MG63 (cell line): ENCODE measurements at regions not wholly inside any gene's neighbourhood (a gene's known extent, or its start where the extent isn't known, plus 50 kb on each side); places are given as distances from the start of the nearest gene placed in this dataset.

Experiments
- DNase-seq: peaks from one replicate; pipeline ENCODE4 v3.0.0-alpha.2; 2020
- H3K27me3 ChIP-seq: fragments of 250-450 bp; sonication (Bioruptor Pico); 2 replicates; pipeline ENCODE4 v1.5.1; 2020; ENCODE audit warnings: mild to moderate bottlenecking, moderate library complexity
- H3K36me3 ChIP-seq: fragments of 250-450 bp; sonication (Bioruptor Pico); 2 replicates; pipeline ENCODE4 v1.5.1; 2020; ENCODE audit warnings: mild to moderate bottlenecking, moderate library complexity
- H3K4me3 ChIP-seq: fragments of 250-450 bp; sonication (Bioruptor Pico); 2 replicates; pipeline ENCODE4 v1.5.1; 2020; ENCODE audit warnings: mild to moderate bottlenecking, moderate library complexity
- H3K9me3 ChIP-seq: fragments of 250-450 bp; sonication (Bioruptor Pico); 2 replicates; pipeline ENCODE4 v1.5.1; 2020; ENCODE audit warnings: mild to moderate bottlenecking, moderate library complexity

- no peaks in the 10 kb centered on the region for H3K9me3 ChIP-seq
- no peaks in the 10 kb centered on the region for H3K36me3 ChIP-seq
- H3K27me3 ChIP-seq: no peaks in the 10 kb centered on the region
- DNase-seq: peak; percentile 72
- no peak overlapping the region for H3K4me3 ChIP-seq
Observed at GRCh38 chr2:172285010-172285621, 142.3 kb upstream of the ITGA6 start.

- Histone ChIP-seq H3K9me3 (no peaks in the 10 kb centered on the region), H3K4me3 (no peak overlapping the region), H3K36me3 (no peaks in the 10 kb centered on the region), H3K27me3 (no peaks in the 10 kb centered on the region)
- DNase-seq: no peak
Observed at GRCh38 chr2:172285760-172286159, 141.6 kb upstream of the ITGA6 start.

- no peaks in the 10 kb centered on the region for H3K27me3 ChIP-seq
- no peak for DNase-seq
- no peaks in the 10 kb centered on the region for H3K36me3 ChIP-seq
- H3K4me3 ChIP-seq: no peak overlapping the region
- no peaks in the 10 kb centered on the region for H3K9me3 ChIP-seq
Observed at GRCh38 chr2:172287190-172287589, 140.2 kb upstream of the ITGA6 start.

- Histone ChIP-seq H3K27me3 (no peaks in the 10 kb centered on the region), H3K36me3 (no peaks in the 10 kb centered on the region), H3K9me3 (no peaks in the 10 kb centered on the region), H3K4me3 (no peak overlapping the region)
- DNase-seq: no peak
Observed at GRCh38 chr2:172287605-172288315, 139.6 kb upstream of the ITGA6 start.

GRCh38 chr2:172288603-172289002, 138.8 kb upstream of the ITGA6 start:
- Histone ChIP-seq H3K4me3 (no peak overlapping the region), H3K27me3 (no peaks in the 10 kb centered on the region), H3K36me3 (no peaks in the 10 kb centered on the region), H3K9me3 (no peaks in the 10 kb centered on the region)
- DNase-seq: peak; percentile 29

GRCh38 chr2:172293952-172294351, 133.4 kb upstream of the ITGA6 start:
- DNase-seq: no peak
- no peaks in the 10 kb centered on the region for H3K9me3 ChIP-seq

GRCh38 chr2:172294983-172295382, 132.4 kb upstream of the ITGA6 start:
- no peak for DNase-seq
- no peak overlapping the region for H3K4me3 ChIP-seq
- no peaks in the 10 kb centered on the region for H3K9me3 ChIP-seq
- H3K36me3 ChIP-seq: no peaks in the 10 kb centered on the region
- no peaks in the 10 kb centered on the region for H3K27me3 ChIP-seq

More at GRCh38 chr2:172293952-172294351, 133.4 kb upstream of the ITGA6 start:
- H3K4me3 ChIP-seq: no peak overlapping the region
- H3K36me3 ChIP-seq: no peaks in the 10 kb centered on the region
- no peaks in the 10 kb centered on the region for H3K27me3 ChIP-seq

GRCh38 chr2:172295677-172296076, 131.7 kb upstream of the ITGA6 start:
- no peaks in the 10 kb centered on the region for H3K27me3 ChIP-seq
- no peaks in the 10 kb centered on the region for H3K9me3 ChIP-seq
- H3K36me3 ChIP-seq: no peaks in the 10 kb centered on the region
- no peak overlapping the region for H3K4me3 ChIP-seq
- no peak for DNase-seq

GRCh38 chr2:172296267-172297046, 130.9 kb upstream of the ITGA6 start:
- DNase-seq: no peak
- Histone ChIP-seq H3K27me3 (no peaks in the 10 kb centered on the region), H3K4me3 (no peak overlapping the region), H3K9me3 (no peaks in the 10 kb centered on the region), H3K36me3 (no peaks in the 10 kb centered on the region)

GRCh38 chr2:172297531-172297930, 129.9 kb upstream of the ITGA6 start:
- H3K4me3 ChIP-seq: no peak overlapping the region
- no peaks in the 10 kb centered on the region for H3K36me3 ChIP-seq
- H3K9me3 ChIP-seq: no peaks in the 10 kb centered on the region
- H3K27me3 ChIP-seq: no peaks in the 10 kb centered on the region
- DNase-seq: no peak

GRCh38 chr2:172297950-172298349, 129.4 kb upstream of the ITGA6 start:
- Histone ChIP-seq H3K4me3 (no peak overlapping the region), H3K9me3 (no peaks in the 10 kb centered on the region), H3K36me3 (no peaks in the 10 kb centered on the region), H3K27me3 (no peaks in the 10 kb centered on the region)
- no peak for DNase-seq

GRCh38 chr2:172299741-172300140, 127.6 kb upstream of the ITGA6 start:
- peak; percentile 31 for DNase-seq
- Histone ChIP-seq H3K4me3 (no peak overlapping the region), H3K27me3 (no peaks in the 10 kb centered on the region), H3K9me3 (no peaks in the 10 kb centered on the region), H3K36me3 (no peaks in the 10 kb centered on the region)

GRCh38 chr2:172300851-172301250, 126.5 kb upstream of the ITGA6 start:
- H3K9me3 ChIP-seq: no peaks in the 10 kb centered on the region
- H3K36me3 ChIP-seq: no peaks in the 10 kb centered on the region

GRCh38 chr2:172305066-172305465, 122.3 kb upstream of the ITGA6 start:
- no peaks in the 10 kb centered on the region for H3K36me3 ChIP-seq
- H3K4me3 ChIP-seq: no peak overlapping the region
- H3K27me3 ChIP-seq: no peaks in the 10 kb centered on the region
- no peak for DNase-seq
- no peaks in the 10 kb centered on the region for H3K9me3 ChIP-seq

More at GRCh38 chr2:172300851-172301250, 126.5 kb upstream of the ITGA6 start:
- no peak overlapping the region for H3K4me3 ChIP-seq
- H3K27me3 ChIP-seq: no peaks in the 10 kb centered on the region
- DNase-seq: no peak

DNA sequence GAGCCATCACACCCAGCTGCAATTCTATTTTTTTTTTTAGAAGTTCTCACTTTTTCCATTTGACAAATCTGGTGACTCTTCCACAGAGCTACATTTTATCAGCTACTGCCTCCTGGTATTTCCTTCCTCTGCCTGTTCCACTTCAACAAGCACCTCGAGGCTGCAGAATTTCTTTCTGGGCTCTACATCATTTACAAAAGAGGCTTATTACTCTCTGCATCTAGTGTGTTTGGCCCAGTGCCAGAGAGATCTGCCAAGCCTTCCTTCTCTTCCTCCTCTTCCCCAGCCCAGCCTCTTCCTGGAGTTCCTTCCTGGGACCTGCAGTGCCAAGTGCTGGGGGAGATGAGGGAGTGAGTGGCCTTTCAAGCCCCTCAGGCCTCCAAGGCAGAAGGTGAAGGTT, 119.6 kb upstream of the ITGA6 start:
- Histone ChIP-seq H3K4me3 (no peak overlapping the region), H3K36me3 (no peaks in the 10 kb centered on the region)
- peak; percentile 36 for DNase-seq

GRCh38 chr2:172308253-172308935, 119.0 kb upstream of the ITGA6 start:
- H3K9me3 ChIP-seq: no peaks in the 10 kb centered on the region
- no peaks in the 10 kb centered on the region for H3K27me3 ChIP-seq
- no peak overlapping the region for H3K4me3 ChIP-seq
- H3K36me3 ChIP-seq: no peaks in the 10 kb centered on the region
- DNase-seq: no peak

More for the DNA sequence above, 119.6 kb upstream of the ITGA6 start:
- H3K27me3 ChIP-seq: no peaks in the 10 kb centered on the region
- H3K9me3 ChIP-seq: no peaks in the 10 kb centered on the region

DNA sequence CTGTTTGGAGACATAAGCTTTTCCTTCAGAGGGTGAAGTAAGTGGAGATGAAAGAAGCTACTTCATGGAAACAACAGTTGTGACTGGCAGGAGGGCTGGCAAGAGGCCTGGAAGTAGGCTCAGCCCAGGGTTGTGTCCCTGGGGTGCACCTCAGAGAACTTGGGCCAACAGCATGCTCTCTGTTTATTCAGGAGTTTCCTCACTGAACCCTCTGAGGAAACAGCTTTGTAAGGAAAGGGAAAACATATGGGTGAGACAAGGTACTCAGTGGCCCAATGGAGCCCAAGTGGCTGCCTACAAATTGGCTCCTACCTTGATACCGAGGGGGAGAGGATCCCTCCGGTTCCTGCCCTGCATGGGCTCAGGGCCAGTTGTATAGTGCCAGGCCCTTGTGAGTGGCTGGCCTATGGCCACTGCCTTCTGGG, 115.5 kb upstream of the ITGA6 start:
- peak; percentile 73 for DNase-seq
- no peaks in the 10 kb centered on the region for H3K27me3 ChIP-seq
- H3K36me3 ChIP-seq: no peaks in the 10 kb centered on the region
- H3K9me3 ChIP-seq: no peaks in the 10 kb centered on the region
- H3K4me3 ChIP-seq: no peak overlapping the region
